Right lobe of liver (tissue), 6 donors: ENCODE measurements at regions not wholly inside any gene's neighbourhood (a gene's known extent, or its start where the extent isn't known, plus 50 kb on each side); places are given as distances from the start of the nearest gene placed in this dataset.

Experiments
- ATAC-seq, 4 donors: fragments of 200-7000 bp; cut with Tn5 transposase; one replicate each; pipeline ENCODE4 v1.9.1; 2020; ENCODE audit warnings: mild to moderate bottlenecking in 4 of 4, moderate library complexity in 4 of 4
- DNase-seq, 3 donors: peaks; one replicate each; pipeline ENCODE4 v3.0.0-alpha.2; 2020
- H3K27ac ChIP-seq, 3 donors: fragments of 200-600 bp; one replicate each; pipeline ENCODE4 v1.8.0; 2022
- H3K27me3 ChIP-seq, 2 donors: fragments of 200-600 bp; one replicate each; pipeline ENCODE4 v1.8.0; 2022
- H3K36me3 ChIP-seq, 4 donors: fragments of 200-600 bp; sonication (generic) in 1 of 4; one replicate each; pipeline versions ENCODE4 v1.5.1 to v1.8.0; 2017 to 2022; ENCODE audit warnings: control low read depth in 1 of 4
- H3K4me1 ChIP-seq, 4 donors: fragments of 200-600 bp; sonication (generic) in 1 of 4; one replicate each; pipeline versions ENCODE4 v1.5.1 to v1.8.0; 2017 to 2022; ENCODE audit warnings: control low read depth in 1 of 4
- H3K4me3 ChIP-seq, 3 donors: fragments of 200-600 bp; one replicate each; pipeline ENCODE4 v1.8.0; 2022
- H3K9me3 ChIP-seq, 4 donors: fragments of 200-600 bp; sonication (generic) in 1 of 4; one replicate each; pipeline versions ENCODE4 v1.5.1 to v1.8.0; 2017 to 2022; ENCODE audit warnings: control low read depth in 1 of 4
- CTCF ChIP-seq, 4 donors: fragments of 200-600 bp in 3 of 4; fragments of 450-650 bp in 1 of 4; IDR thresholded peaks; one replicate each; pipeline versions ENCODE4 v1.5.1 to v1.8.0; 2016 to 2022; ENCODE audit warnings: antibody characterized with exemption in 4 of 4, mild to moderate bottlenecking in 2 of 4
- POLR2A ChIP-seq: fragments of 450-650 bp; IDR thresholded peaks from one replicate; pipeline ENCODE4 v1.6.1; 2017; ENCODE audit warnings: antibody characterized with exemption, mild to moderate bottlenecking
- WGBS: methylation state at CpG from one replicate; pipeline ENCODE4 v1.1.6; 2018; ENCODE audit warnings: low coverage, low lambda C conversion rate; ENCODE audit not compliant: insufficient coverage; ENCODE audit errors: missing lambda C conversion rate; 5-methylcytosine and 5-hydroxymethylcytosine counted together
- intact Hi-C, 2 donors: fragments of 100-400 bp; cut with DNase I; formaldehyde crosslinking; loops; one replicate each; pipeline versions ENCODE4 v1.11.2 to v1.14.1; 2022
- donor health status: DM: no; HTN: yes; CAD: no.
- donor health status: DM: no; HTN: no; CAD: no.
- donor health status: DM: no; HTN: no; CAD: no.
- donor health status: DM: no; HTN: yes; CAD: no.
- donor health status: DM: no; HTN: yes; CAD: no.

DNA sequence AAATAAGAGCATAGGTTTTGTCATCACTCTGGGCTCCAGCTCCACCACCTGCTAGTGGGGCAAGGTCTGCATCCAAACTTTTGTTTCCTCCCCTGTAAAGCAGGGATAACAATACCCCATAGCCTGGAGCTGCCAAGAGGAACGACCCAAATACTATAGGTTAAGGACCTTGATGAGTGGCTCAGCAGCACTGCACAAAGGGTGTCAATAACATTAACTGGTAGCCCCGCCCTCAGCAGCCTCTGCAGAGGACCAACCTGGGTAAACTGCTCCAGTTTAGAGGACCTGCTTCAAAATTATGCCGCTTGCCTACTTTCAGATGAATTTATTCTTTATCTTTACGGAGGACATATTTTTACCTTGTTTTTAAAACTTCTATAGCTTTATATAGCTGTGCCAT is 65.8 kb upstream of the RIOK3 start:
- H3K9me3 ChIP-seq: no peaks in the 10 kb centered on the region
- intact Hi-C loops: no loop called here
- H3K4me1 ChIP-seq: no peaks in the 10 kb centered on the region
- ATAC-seq (no peak), DNase-seq (no peak)
- no peaks in the 10 kb centered on the region for H3K36me3 ChIP-seq
- 83% methylated on average over 4 of the region's 4 CpGs for WGBS
- no peaks in the 10 kb centered on the region for H3K27me3 ChIP-seq
- no peak overlapping the region for H3K4me3 ChIP-seq
- TF ChIP-seq POLR2A: no peak
- TF ChIP-seq CTCF (IDR thresholded peaks at IDR 0.05): no peak
- no peak overlapping the region for H3K27ac ChIP-seq

GRCh38 chr18:23388357-23388756 is 64.7 kb upstream of the RIOK3 start:
- TF ChIP-seq POLR2A (no peak), CTCF (IDR thresholded peaks at IDR 0.05) (no peak)
- H3K27me3 ChIP-seq: no peaks in the 10 kb centered on the region
- no peaks in the 10 kb centered on the region for H3K9me3 ChIP-seq
- DNase-seq (no peak), ATAC-seq (no peak)
- intact Hi-C loops: no loop called here
- no peaks in the 10 kb centered on the region for H3K36me3 ChIP-seq
- H3K4me1 ChIP-seq: no peaks in the 10 kb centered on the region
- H3K4me3 ChIP-seq: no peak overlapping the region
- no peak overlapping the region for H3K27ac ChIP-seq
- 93% methylated on average over 4 of the region's 4 CpGs for WGBS

- no peaks in the 10 kb centered on the region for H3K9me3 ChIP-seq
- no peak for TF ChIP-seq POLR2A
- TF ChIP-seq CTCF (IDR thresholded peaks at IDR 0.05): no peak
- no peak overlapping the region for H3K4me3 ChIP-seq
- no peak for ATAC-seq
- no peak overlapping the region for H3K27ac ChIP-seq
- intact Hi-C loops: no loop called here
- H3K4me1 ChIP-seq: no peaks in the 10 kb centered on the region
- H3K27me3 ChIP-seq: no peaks in the 10 kb centered on the region
- DNase-seq: no peak
- no peaks in the 10 kb centered on the region for H3K36me3 ChIP-seq
- 91% methylated on average over 2 of the region's 3 CpGs for WGBS
Measured at GRCh38 chr18:23391156-23391555, 61.9 kb upstream of the RIOK3 start.

DNA sequence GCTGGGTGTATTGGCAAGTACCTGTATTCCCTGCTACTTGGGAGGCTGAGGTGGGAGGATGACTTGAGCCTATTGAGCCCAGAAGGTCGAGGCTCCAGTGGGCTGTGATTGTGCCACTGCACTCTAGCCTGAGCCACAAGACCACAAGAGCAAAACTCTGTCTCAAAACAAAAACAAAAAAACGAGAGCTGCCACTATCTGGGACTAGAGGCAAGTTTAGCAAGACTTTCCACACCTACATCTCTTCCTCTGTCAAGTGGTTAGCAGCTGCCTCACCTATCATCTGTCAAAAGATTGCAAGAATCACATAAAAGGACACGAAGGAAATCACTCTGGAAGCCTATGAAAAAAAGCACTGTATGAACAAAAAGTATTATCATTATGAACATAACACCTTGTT is 55.2 kb upstream of the RIOK3 start:
- DNase-seq (no peak), ATAC-seq (no peak)
- Histone ChIP-seq H3K27me3 (no peaks in the 10 kb centered on the region), H3K36me3 (no peaks in the 10 kb centered on the region), H3K9me3 (no peaks in the 10 kb centered on the region), H3K4me3 (no peak overlapping the region), H3K4me1 (peaks cover 0 to 16% (median 0%) of the 10 kb centered on the region in 4 donors), H3K27ac (no peak overlapping the region)
- intact Hi-C loops: no loop called here
- TF ChIP-seq CTCF (IDR thresholded peaks at IDR 0.05) (no peak), POLR2A (no peak)
- WGBS: 76% methylated on average over 2 of the region's 3 CpGs

DNA sequence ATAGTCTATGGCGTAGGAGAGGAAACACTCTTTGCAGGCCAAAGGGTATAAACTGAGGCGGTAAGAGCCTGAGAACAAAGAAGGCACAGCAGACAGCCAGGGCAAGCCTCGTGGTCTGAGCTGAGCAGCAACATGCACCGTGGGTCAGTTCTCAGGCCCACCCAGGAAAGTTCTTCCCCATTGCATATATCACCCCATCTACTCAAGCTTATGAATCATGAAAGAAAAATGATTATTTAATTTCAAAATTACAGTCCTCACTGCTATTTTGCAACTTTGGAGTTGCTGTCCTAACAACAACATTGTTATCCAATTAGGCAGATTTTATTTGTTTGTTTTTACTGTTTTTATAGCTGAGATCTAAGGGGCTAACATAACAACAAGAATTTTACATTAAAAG is 54.7 kb upstream of the RIOK3 start:
- Histone ChIP-seq H3K4me1 (peaks cover 0 to 16% (median 0%) of the 10 kb centered on the region in 4 donors), H3K9me3 (no peaks in the 10 kb centered on the region), H3K4me3 (no peak overlapping the region), H3K27ac (no peak overlapping the region), H3K27me3 (no peaks in the 10 kb centered on the region), H3K36me3 (no peaks in the 10 kb centered on the region)
- DNase-seq (no peak), ATAC-seq (no peak)
- TF ChIP-seq POLR2A (no peak), CTCF (IDR thresholded peaks at IDR 0.05) (no peak)
- intact Hi-C loops: no loop called here
- 76% methylated on average over 4 of the region's 4 CpGs for WGBS
